MM.1S (cell line): ENCODE measurements at regions not wholly inside any gene's neighbourhood (a gene's known extent, or its start where the extent isn't known, plus 50 kb on each side); places are given as distances from the start of the nearest gene placed in this dataset.

Experiments
- CTCF ChIP-seq: fragments of 300-600 bp; sonication (generic); IDR thresholded peaks from 2 replicates; pipeline ENCODE4 v1.5.1; 2016; ENCODE audit warnings: antibody characterized with exemption, low read length, mixed read lengths
- EZH2 ChIP-seq: fragments of 300-600 bp; sonication (generic); optimal IDR thresholded peaks from 2 replicates; pipeline ENCODE3; 2017; ENCODE audit warnings: low read depth, mild to moderate bottlenecking, antibody characterized with exemption, low read length, mixed read lengths

DNA sequence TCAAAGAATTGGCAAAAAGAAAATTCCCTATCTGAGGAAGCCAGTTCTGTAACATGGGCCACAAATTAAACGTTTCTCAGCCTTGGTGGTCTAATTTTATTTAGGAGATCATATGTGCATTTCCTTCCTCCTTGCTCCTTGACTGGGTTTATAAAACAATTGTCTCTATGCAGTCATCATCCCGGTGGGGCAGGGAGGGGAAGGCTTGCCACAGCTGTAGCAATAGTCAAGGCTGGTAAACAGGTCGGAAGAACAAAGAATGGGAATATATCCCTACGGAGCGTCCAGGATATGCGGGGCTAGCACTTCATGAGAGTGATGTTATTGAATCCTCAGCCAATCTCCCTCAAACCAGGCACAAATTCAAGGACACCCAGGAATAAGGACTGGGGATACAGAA, 143.8 kb downstream of the RNF152 start:
- TF ChIP-seq CTCF (no peak), EZH2 (no peak)
